SJCRH30 (cell line): ENCODE measurements at regions not wholly inside any gene's neighbourhood (a gene's known extent, or its start where the extent isn't known, plus 50 kb on each side); places are given as distances from the start of the nearest gene placed in this dataset.

Source experiments
- DNase-seq, 2 experiments: peaks; one replicate each; pipeline ENCODE4 v3.0.0-alpha.2; 2015 to 2020
- H3K27ac ChIP-seq: fragments of 250-450 bp; sonication (Bioruptor Pico); 2 replicates; pipeline ENCODE4 v1.5.1; 2020; ENCODE audit warnings: mild to moderate bottlenecking, moderate library complexity
- H3K27me3 ChIP-seq: fragments of 250-450 bp; sonication (Bioruptor Pico); 2 replicates; pipeline ENCODE4 v1.5.1; 2020; ENCODE audit warnings: mild to moderate bottlenecking, moderate library complexity
- H3K36me3 ChIP-seq: fragments of 250-450 bp; sonication (Bioruptor Pico); 2 replicates; pipeline ENCODE4 v1.5.1; 2020; ENCODE audit warnings: mild to moderate bottlenecking, moderate library complexity
- H3K4me1 ChIP-seq: fragments of 250-450 bp; sonication (Bioruptor Pico); 2 replicates; pipeline ENCODE4 v1.5.1; 2020; ENCODE audit warnings: mild to moderate bottlenecking, moderate library complexity
- H3K4me3 ChIP-seq: fragments of 250-450 bp; sonication (Bioruptor Pico); 2 replicates; pipeline ENCODE4 v1.5.1; 2020; ENCODE audit warnings: mild to moderate bottlenecking, moderate library complexity
- H3K9me3 ChIP-seq: fragments of 250-450 bp; sonication (Bioruptor Pico); replicated peaks from 2 replicates; pipeline ENCODE4 v1.5.1; 2020; ENCODE audit warnings: mild to moderate bottlenecking, moderate library complexity

DNA sequence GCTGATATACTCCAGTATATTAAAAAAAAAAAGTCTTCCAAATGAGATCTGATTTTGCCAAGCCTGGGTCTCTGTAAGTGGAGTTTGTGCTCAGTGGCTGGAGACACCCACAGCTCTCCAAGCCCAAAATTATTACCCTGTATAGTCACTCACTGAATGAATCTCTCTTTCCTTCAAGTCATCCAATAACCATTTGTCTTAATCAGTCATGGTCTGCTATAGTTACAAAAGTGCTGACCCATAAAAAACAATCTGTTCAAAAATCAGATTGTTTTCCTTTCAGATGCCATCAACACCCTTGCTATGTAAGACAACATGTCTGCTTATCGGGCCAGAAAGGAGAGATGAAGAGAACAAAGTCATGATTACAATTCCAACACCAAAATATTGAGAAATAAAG is 159.4 kb upstream of the FST start:
- Histone ChIP-seq H3K9me3 (0 out of 2 replicates have a peak, but pooled peaks cover 3% of the 10 kb centered on the region), H3K27me3 (no peaks in the 10 kb centered on the region), H3K27ac (peak overlapping the region; percentile 95), H3K4me3 (no peak overlapping the region), H3K36me3 (no peaks in the 10 kb centered on the region), H3K4me1 (peaks cover 51% of the 10 kb centered on the region)
- DNase-seq = peak; percentile 31 to 82

DNA sequence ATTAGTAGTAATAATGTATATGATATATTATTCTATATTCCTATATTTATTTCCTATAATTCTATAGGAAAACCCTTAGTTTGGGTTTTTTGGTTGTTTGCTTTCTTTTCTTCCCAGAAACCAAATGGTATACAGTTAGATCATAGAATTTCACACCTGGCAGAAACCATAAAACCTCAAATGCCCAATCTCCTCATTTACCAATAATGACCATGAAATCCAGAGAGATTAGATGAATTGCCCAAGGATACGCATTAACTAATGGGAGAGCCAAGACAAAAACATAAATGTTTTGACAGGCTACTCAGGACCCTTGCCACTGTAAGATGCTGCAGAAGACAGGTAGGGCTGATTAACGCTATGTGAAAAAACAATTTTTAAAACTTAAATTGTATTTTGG is 158.7 kb upstream of the FST start:
- no peaks in the 10 kb centered on the region for H3K36me3 ChIP-seq
- no peak overlapping the region for H3K4me3 ChIP-seq
- 0 out of 2 replicates have a peak, but pooled peaks cover 3% of the 10 kb centered on the region for H3K9me3 ChIP-seq
- H3K27ac ChIP-seq = peak overlapping the region; percentile 95
- no peaks in the 10 kb centered on the region for H3K27me3 ChIP-seq
- peak; percentile 34 to 91 for DNase-seq
- H3K4me1 ChIP-seq = peaks cover 51% of the 10 kb centered on the region

DNA sequence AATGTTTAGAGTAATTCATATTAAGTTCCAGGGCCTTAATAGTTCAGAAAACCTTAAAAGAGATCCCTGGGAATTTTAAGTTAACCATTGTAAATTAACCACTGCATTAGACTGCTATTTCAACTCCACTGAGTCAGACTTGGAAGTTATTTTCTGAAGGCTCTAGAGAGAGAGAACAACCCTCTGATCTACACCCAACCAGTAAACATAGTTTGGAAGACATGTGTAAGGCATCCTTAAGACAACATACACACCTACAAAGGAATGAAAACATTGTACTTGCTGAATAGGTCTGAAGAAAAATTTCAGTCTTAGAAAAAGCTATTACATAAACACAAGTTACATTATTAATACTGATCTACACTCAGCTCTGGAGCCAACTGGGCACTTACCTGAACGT is 158.2 kb upstream of the FST start:
- peak in 1 of 2 experiments; percentile 38 for DNase-seq

DNA sequence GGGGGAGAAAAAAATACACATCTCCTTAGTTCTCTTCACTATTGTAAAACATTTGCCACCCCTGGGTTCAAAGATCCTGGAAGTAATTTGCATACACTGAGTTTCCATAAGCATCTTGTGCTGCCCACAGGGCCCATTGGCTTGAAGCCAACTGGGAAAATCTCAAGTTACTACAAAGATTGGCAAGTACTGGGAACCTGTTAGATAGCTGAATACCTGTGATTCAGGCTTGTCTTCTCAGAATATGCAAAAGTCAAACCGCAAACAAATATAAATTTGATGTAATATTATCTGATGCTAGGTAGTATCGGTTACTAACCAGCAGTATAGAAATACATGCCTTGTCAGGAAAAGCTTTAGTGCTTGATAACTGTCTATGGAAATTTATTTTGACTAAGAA is 156.9 kb upstream of the FST start:
- Histone ChIP-seq H3K4me1 (peaks cover 51% of the 10 kb centered on the region), H3K36me3 (no peaks in the 10 kb centered on the region), H3K27ac (peak overlapping the region; percentile 95), H3K4me3 (no peak overlapping the region), H3K9me3 (no peaks in the 10 kb centered on the region), H3K27me3 (no peaks in the 10 kb centered on the region)
- DNase-seq = peak; percentile 27 to 47

More for the DNA sequence above, 158.2 kb upstream of the FST start:
- no peaks in the 10 kb centered on the region for H3K9me3 ChIP-seq
- peak overlapping the region; percentile 95 for H3K27ac ChIP-seq
- peaks cover 51% of the 10 kb centered on the region for H3K4me1 ChIP-seq
- no peak overlapping the region for H3K4me3 ChIP-seq
- H3K27me3 ChIP-seq = no peaks in the 10 kb centered on the region
- no peaks in the 10 kb centered on the region for H3K36me3 ChIP-seq

DNA sequence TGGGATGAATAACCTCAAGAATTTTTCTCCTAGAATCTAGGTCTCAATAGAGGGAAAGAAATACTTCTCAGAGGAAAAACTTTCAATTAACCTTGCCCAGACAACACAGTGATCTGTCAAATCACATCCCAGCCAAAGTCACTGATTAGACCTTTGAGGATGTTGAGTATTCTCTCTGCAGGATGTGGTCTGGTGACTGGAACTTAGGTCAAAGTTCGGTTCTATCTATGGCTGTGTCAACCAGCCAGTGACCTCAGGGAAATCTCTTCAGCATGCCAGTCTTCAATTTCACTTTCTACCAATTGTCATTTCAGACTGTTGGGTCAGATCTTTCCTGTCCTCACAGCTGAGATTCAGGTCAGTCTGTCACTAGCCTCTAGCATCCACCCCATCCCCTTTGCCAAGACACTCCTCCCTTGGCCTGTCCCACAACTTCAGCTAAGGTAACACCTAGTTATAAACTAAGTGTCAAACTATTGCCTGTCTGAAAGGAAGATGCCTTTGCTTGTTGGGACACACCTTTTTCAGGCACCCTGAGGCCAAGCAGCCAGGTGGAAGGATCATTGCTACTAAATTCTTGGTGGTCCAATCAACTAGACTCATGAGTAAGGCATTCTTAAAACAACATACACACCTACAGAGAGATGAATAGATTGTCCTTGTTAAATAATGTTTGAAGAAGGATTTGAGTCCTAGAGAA is 156.3 kb upstream of the FST start:
- Histone ChIP-seq H3K4me3 (no peak overlapping the region), H3K9me3 (no peaks in the 10 kb centered on the region), H3K36me3 (no peaks in the 10 kb centered on the region), H3K27me3 (no peaks in the 10 kb centered on the region), H3K4me1 (peaks cover 51% of the 10 kb centered on the region), H3K27ac (peak overlapping the region; percentile 3; the same call in 1 of the 2 replicates)
- peak in 1 of 2 experiments; percentile 30 for DNase-seq

DNA sequence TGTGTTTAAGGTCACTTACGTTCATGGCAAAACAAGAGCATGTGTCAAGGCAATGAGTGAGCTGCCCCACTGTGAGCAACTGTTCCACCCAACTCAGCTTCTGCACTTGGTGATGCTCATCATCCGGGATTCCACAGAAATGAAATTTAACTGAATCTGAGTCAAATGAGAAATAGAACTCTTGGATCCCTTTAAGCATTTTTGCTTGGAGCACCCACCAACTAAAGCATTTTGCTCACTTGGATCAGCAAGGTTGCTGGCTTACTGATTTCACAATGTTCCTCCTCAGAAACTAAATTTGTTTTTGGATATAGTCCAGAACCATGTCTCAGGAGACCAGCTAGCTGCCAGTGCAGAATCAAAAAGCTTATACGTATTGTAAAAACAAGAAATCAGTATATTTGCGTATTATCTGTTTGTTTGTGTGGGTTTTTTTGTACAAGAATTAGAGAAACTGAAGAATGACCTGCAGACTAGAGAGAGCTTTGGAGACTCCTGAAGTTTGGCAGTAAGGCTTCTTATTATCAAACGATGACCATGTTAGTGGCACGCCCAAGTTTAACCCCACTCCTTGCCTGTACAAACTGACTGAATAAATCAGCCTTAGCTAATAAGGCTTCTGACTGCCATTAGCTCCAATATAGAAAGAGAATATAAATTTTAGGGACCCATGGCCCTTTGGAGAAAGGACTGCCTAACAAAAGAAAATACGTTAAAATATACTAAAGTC is 153.8 kb upstream of the FST start:
- H3K27ac ChIP-seq = no peak overlapping the region
- no peak overlapping the region for H3K4me3 ChIP-seq
- H3K27me3 ChIP-seq = no peaks in the 10 kb centered on the region
- no peaks in the 10 kb centered on the region for H3K9me3 ChIP-seq
- no peaks in the 10 kb centered on the region for H3K36me3 ChIP-seq
- no peak for DNase-seq
- peaks cover 33% of the 10 kb centered on the region for H3K4me1 ChIP-seq

DNA sequence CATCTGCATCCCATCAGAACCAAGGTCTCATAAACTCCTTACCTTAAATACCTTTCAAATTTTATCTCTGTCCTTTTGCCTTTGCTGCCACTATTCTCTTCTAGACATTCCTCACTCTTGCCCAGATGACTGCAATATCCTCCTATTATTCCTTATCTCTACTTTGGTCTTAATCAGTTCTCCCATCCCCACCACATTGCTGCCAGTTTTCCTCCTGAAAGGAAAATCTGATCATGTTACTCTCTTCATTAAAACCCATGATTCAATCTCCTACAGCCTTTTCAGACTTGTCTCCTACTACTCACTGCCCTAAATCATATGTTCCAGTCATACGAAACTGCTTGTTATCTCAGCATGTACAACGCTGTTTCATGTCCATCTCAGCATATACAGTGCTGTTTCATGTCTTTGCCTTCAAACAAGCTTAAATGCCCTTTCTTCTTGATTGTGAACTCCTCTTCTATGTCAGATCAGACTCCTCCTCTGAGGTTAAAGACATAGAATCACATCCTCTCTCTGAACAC is 152.6 kb upstream of the FST start:
- no peaks in the 10 kb centered on the region for H3K36me3 ChIP-seq
- H3K9me3 ChIP-seq = no peaks in the 10 kb centered on the region
- H3K4me1 ChIP-seq = peaks cover 23% of the 10 kb centered on the region
- no peak overlapping the region for H3K27ac ChIP-seq
- H3K4me3 ChIP-seq = no peak overlapping the region
- no peak for DNase-seq
- H3K27me3 ChIP-seq = no peaks in the 10 kb centered on the region

DNA sequence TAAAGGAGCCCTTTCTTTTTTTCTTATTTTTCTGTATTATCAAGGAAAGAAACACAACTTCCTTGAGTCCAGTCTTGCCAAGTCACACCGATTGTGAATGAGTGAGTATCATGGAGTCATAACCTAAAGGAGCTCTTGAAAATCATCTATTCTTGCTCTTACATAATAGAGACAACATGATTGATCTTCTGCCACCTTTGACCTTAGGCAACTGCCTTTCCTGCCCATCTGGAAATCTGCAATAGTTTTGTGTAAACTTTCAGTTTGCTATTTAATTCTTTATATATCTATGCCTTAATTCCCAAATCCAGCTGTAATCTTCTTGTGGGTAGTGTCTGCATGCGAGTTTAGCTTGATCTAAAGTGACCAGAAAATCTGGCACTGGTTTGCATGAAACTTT is 149.9 kb upstream of the FST start:
- no peak overlapping the region for H3K27ac ChIP-seq
- peaks cover 7% of the 10 kb centered on the region for H3K4me1 ChIP-seq
- no peaks in the 10 kb centered on the region for H3K36me3 ChIP-seq
- DNase-seq = no peak
- H3K9me3 ChIP-seq = no peaks in the 10 kb centered on the region
- H3K27me3 ChIP-seq = no peaks in the 10 kb centered on the region
- H3K4me3 ChIP-seq = no peak overlapping the region

DNA sequence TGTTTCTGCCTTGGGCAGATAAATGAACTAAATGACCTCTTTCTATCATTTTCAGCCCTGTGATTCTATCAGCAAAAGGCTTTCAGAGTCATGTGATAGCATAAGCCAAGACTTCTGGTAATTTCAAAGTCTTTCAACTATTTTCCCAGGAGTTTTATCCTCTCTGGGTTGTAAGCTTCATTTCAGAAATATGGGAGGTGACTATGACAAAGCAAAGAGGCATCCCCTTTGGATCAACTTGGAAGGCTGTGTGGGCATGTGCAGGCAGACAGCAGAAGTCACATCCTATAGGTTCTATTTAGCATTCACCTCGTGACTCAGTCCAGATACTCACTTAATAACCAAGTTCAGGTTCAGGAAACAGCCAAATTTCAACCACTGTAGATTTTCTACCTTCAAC is 149.0 kb upstream of the FST start:
- DNase-seq = no peak
- Histone ChIP-seq H3K27ac (no peak overlapping the region), H3K4me1 (peaks cover 7% of the 10 kb centered on the region), H3K4me3 (no peak overlapping the region), H3K9me3 (no peaks in the 10 kb centered on the region), H3K36me3 (no peaks in the 10 kb centered on the region), H3K27me3 (no peaks in the 10 kb centered on the region)

DNA sequence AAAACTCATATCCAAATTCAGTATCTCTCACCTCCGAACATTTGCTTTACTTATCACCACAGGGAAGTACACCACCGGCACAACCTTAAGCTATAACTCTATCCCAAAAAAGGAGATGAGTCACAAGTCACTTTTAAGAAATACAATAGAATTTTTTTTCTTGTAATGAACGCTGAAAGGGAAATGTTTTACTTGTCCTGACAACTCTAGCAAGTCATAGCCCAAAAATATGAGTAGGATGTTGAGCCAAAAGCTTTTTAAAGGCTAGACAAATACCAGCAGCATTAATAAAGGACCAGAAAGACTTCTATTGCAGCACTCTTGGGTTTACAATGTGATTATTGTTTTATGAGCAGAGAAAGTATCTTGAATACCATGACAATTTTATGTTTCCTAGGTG is 147.3 kb upstream of the FST start:
- no peak overlapping the region for H3K27ac ChIP-seq

DNA sequence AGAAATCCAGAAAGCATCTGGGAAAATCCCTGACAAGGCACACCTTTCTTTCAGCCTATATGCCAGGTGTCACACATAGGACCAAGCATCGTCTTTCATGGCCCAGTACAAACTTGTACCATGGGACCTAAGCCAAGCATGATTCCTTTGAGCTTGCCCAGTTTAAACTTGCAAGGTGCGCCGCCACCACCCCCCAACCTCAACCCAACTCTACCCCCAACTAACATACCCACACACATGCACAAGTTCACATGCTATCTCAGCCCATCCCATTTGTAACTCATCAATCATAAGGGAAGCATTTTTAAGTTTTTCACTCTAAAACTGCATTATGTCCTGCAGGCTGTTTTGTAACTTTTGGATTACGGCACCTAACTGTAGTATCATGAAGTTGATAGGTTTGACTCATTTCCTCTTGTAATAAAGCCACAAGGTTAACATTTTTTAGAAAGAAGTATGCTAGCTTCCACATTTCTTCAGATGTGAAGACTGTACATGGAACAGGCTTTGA is 145.9 kb upstream of the FST start:
- no peak for DNase-seq
- peaks cover 13% of the 10 kb centered on the region for H3K4me1 ChIP-seq
- H3K4me3 ChIP-seq = no peak overlapping the region
- no peak overlapping the region for H3K27ac ChIP-seq
- no peaks in the 10 kb centered on the region for H3K9me3 ChIP-seq
- no peaks in the 10 kb centered on the region for H3K36me3 ChIP-seq
- no peaks in the 10 kb centered on the region for H3K27me3 ChIP-seq

More for the DNA sequence above, 147.3 kb upstream of the FST start:
- Histone ChIP-seq H3K27me3 (no peaks in the 10 kb centered on the region), H3K36me3 (no peaks in the 10 kb centered on the region), H3K4me1 (peaks cover 7% of the 10 kb centered on the region), H3K9me3 (no peaks in the 10 kb centered on the region), H3K4me3 (no peak overlapping the region)
- no peak for DNase-seq

DNA sequence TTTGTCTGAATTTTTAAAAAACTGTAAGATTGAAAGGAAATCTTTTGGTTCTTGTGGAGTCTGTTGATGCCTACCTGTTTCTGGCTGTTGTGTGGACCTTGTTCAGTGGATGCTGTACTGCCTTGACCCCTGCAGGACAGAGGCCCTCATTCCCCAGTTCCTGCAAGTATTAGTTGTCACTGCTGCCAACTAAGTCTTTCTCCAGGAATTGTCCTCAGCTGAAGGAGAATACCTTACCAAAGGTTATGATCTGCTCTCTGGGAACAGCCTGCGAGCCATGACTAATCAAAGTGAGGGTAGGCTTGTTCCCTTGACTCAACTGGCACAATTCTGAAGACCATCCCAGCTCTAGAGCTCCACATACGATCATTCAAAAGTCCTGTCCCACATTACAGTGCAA is 145.3 kb upstream of the FST start:
- no peak for DNase-seq
- Histone ChIP-seq H3K36me3 (no peaks in the 10 kb centered on the region), H3K9me3 (no peaks in the 10 kb centered on the region), H3K27me3 (no peaks in the 10 kb centered on the region), H3K27ac (no peak overlapping the region), H3K4me1 (peaks cover 19% of the 10 kb centered on the region), H3K4me3 (no peak overlapping the region)

DNA sequence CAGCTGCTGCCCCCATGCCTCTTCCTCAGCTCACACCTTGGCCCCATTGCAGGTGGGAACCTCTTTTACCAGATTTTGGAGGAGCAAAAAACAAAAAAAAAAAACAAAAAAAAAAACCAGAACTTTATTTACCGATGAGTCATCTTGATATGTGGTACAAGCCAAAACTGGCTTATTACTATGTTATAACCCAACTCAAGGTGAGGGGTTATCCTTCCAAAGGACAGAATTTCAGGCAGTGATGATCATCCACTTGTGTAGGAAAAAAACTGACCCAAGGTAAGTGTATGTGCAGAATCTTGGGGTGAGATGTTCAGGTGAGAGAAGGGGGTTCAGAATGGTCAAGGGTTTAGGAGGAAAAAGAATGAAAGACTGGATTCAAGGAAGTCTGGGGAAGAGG is 142.6 kb upstream of the FST start:
- no peak overlapping the region for H3K27ac ChIP-seq
- H3K36me3 ChIP-seq = no peaks in the 10 kb centered on the region
- H3K4me3 ChIP-seq = no peak overlapping the region
- no peaks in the 10 kb centered on the region for H3K27me3 ChIP-seq
- H3K9me3 ChIP-seq = no peaks in the 10 kb centered on the region
- H3K4me1 ChIP-seq = peaks cover 35% of the 10 kb centered on the region
- no peak for DNase-seq

DNA sequence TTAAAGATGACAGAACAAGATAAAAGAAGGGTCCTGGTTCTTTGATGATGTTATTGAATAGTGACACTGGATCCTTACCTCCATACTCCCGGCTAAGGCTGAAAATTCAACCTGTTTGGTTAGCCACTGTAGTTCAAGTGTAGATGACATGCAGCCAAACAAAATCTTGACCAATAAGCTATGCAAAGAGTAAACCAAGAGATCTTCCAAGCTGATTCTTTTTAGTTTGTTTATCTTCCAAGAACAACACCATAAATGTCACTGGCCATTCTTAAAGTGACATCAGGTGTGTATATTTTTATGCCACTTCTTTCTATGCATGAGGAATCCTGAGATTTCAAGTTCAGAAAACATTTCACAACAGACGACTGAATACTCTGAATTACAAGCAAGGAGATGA is 141.5 kb upstream of the FST start:
- Histone ChIP-seq H3K27ac (no peak overlapping the region), H3K4me3 (no peak overlapping the region), H3K4me1 (peaks cover 35% of the 10 kb centered on the region), H3K9me3 (no peaks in the 10 kb centered on the region), H3K36me3 (no peaks in the 10 kb centered on the region), H3K27me3 (no peaks in the 10 kb centered on the region)
- no peak for DNase-seq

DNA sequence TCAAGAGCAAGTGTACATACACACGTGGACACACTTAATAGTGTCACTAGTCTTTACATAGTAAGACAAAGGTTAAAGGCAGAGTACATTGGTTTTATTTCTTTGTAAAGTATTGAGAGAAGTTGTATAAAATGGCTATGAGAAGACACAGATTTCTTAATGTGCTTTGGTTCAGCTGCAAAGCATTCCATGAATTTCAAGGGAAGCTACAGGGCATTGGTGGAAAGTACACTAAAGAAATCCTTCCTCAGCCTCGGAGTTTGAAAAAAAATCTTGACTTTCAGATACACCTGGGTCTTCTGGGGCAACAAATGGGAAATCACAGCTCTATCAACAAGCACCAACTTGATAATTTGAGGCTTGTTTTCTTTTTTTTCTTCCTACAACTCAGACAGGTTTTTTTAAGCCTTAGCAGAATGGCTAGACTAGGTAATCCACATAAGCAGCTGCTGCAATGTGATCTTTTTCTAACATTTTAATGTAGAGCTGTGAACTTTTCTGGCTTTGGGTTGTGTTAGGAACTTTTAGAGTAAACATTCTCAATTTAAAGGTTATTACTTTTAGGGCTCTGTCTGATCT is 140.4 kb upstream of the FST start:
- Histone ChIP-seq H3K4me3 (no peak overlapping the region), H3K36me3 (no peaks in the 10 kb centered on the region), H3K27me3 (no peaks in the 10 kb centered on the region), H3K27ac (peak overlapping the region; percentile 74), H3K4me1 (peaks cover 35% of the 10 kb centered on the region), H3K9me3 (no peaks in the 10 kb centered on the region)
- peak in 1 of 2 experiments; percentile 71 for DNase-seq
